Cardiac fibroblast (primary cell): ENCODE measurements at regions not wholly inside any gene's neighbourhood (a gene's known extent, or its start where the extent isn't known, plus 50 kb on each side); places are given as distances from the start of the nearest gene placed in this dataset.

Experiments used
- DNase-seq, 2 donors: peaks; one replicate each; pipeline versions ENCODE4 v3.0.0 to v3.0.0-alpha.2; 2010; ENCODE audit warnings: low read depth in 2 of 2
- H3K4me3 ChIP-seq, 2 donors: replicated peaks in 1 of 2; 1 replicate in 1 of 2; 2 replicates in 1 of 2; pipeline ENCODE4 v1.5.1; 2011; ENCODE audit warnings: low read depth in 2 of 2, low read length in 2 of 2, mild to moderate bottlenecking in 2 of 2, moderate library complexity in 1 of 2
- CTCF ChIP-seq: IDR thresholded peaks from one replicate; pipeline ENCODE4 v1.5.1; 2011; ENCODE audit warnings: low read depth, mild to moderate bottlenecking, low read length, inconsistent platforms

- no peak for DNase-seq
- TF ChIP-seq CTCF = no peak
- H3K4me3 ChIP-seq = no peak overlapping the region
Measured at GRCh38 chr9:118273048-118273447, 568.8 kb downstream of the TLR4 start.

- TF ChIP-seq CTCF = no peak
- DNase-seq = no peak
- H3K4me3 ChIP-seq = no peak overlapping the region
Measured at GRCh38 chr9:118276784-118277183, 572.6 kb downstream of the TLR4 start.

- no peak for DNase-seq
- no peak overlapping the region for H3K4me3 ChIP-seq
- TF ChIP-seq CTCF = no peak
Measured at GRCh38 chr9:118281772-118282171, 577.6 kb downstream of the TLR4 start.

GRCh38 chr9:118283488-118283887 is 579.3 kb downstream of the TLR4 start:
- H3K4me3 ChIP-seq = no peak overlapping the region
- DNase-seq = no peak
- no peak for TF ChIP-seq CTCF

- no peak overlapping the region for H3K4me3 ChIP-seq
- no peak for TF ChIP-seq CTCF
Measured at GRCh38 chr9:118290116-118290515, 585.9 kb downstream of the TLR4 start.

GRCh38 chr9:118295413-118295812 is 591.2 kb downstream of the TLR4 start:
- TF ChIP-seq CTCF = no peak
- no peak for DNase-seq
- H3K4me3 ChIP-seq = no peak overlapping the region

More at GRCh38 chr9:118290116-118290515, 585.9 kb downstream of the TLR4 start:
- no peak for DNase-seq

GRCh38 chr9:118302721-118303120 is 598.5 kb downstream of the TLR4 start:
- no peak for DNase-seq
- TF ChIP-seq CTCF = no peak
- no peak overlapping the region for H3K4me3 ChIP-seq
